Retinal pigment epithelial cell (primary cell): ENCODE measurements at regions not wholly inside any gene's neighbourhood (a gene's known extent, or its start where the extent isn't known, plus 50 kb on each side); places are given as distances from the start of the nearest gene placed in this dataset.

Source experiments
- DNase-seq: peaks from one replicate; pipeline ENCODE4 v3.0.0-alpha.2; 2010; ENCODE audit warnings: low read depth
- H3K4me3 ChIP-seq: 2 replicates; pipeline ENCODE4 v1.5.1; 2011; ENCODE audit warnings: mild to moderate bottlenecking, low read length, control low read depth, moderate library complexity
- TF ChIP-seq, protein P1 (sequence below): conservative IDR thresholded peaks from 2 replicates; pipeline ENCODE4 v1.5.1; 2011; ENCODE audit warnings: low read depth, low read length, control low read depth, inconsistent platforms

GRCh38 chr10:10605551-10606081, 412.1 kb upstream of the CELF2 start:
- H3K4me3 ChIP-seq = no peak overlapping the region
- TF ChIP-seq, protein P1, sequence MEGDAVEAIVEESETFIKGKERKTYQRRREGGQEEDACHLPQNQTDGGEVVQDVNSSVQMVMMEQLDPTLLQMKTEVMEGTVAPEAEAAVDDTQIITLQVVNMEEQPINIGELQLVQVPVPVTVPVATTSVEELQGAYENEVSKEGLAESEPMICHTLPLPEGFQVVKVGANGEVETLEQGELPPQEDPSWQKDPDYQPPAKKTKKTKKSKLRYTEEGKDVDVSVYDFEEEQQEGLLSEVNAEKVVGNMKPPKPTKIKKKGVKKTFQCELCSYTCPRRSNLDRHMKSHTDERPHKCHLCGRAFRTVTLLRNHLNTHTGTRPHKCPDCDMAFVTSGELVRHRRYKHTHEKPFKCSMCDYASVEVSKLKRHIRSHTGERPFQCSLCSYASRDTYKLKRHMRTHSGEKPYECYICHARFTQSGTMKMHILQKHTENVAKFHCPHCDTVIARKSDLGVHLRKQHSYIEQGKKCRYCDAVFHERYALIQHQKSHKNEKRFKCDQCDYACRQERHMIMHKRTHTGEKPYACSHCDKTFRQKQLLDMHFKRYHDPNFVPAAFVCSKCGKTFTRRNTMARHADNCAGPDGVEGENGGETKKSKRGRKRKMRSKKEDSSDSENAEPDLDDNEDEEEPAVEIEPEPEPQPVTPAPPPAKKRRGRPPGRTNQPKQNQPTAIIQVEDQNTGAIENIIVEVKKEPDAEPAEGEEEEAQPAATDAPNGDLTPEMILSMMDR = no peak
- peak; percentile 96 for DNase-seq

- DNase-seq = no peak
- TF ChIP-seq, protein P1 = no peak
- no peak overlapping the region for H3K4me3 ChIP-seq
Measured at GRCh38 chr10:10609379-10609955, 408.2 kb upstream of the CELF2 start.

DNA sequence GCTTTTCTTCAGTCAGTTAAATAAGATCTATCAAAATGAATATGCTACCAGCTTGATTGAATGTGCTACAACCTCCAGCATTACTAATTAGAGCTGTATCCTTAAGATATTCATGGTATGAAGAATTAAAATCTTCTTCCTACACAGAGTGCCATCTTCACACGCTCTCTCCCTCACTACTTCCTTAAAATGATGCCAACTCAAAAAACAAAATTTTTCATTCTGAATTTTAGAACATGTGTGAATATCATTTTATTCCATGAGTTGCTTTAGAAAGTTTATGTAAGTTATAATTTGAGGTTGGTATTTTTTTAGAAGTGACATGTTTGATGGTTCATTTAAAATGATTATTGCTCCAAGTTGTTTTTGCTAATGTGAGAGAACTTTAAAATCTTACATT, 407.5 kb upstream of the CELF2 start:
- H3K4me3 ChIP-seq = no peak overlapping the region
- TF ChIP-seq, protein P1 = no peak
- DNase-seq = no peak

DNA sequence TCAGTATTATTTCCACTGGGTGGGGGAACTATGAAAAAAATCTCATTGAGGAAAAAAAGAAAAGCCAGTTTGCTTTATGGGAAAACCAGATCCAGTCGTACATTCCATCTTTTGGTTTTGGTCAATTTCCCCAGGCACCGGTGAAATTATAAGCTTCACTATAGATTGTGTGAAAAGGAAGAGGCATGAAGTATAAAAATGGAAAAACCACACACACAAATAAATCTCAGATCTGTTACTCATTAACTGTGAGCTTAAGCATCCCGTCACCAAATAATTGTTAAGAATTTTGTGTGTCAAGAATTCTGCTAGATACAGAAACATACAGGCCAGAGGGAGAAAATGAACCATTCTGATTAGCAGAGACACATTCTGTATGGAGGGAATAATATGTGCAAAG, 405.5 kb upstream of the CELF2 start:
- TF ChIP-seq, protein P1 = no peak
- no peak overlapping the region for H3K4me3 ChIP-seq
- no peak for DNase-seq

DNA sequence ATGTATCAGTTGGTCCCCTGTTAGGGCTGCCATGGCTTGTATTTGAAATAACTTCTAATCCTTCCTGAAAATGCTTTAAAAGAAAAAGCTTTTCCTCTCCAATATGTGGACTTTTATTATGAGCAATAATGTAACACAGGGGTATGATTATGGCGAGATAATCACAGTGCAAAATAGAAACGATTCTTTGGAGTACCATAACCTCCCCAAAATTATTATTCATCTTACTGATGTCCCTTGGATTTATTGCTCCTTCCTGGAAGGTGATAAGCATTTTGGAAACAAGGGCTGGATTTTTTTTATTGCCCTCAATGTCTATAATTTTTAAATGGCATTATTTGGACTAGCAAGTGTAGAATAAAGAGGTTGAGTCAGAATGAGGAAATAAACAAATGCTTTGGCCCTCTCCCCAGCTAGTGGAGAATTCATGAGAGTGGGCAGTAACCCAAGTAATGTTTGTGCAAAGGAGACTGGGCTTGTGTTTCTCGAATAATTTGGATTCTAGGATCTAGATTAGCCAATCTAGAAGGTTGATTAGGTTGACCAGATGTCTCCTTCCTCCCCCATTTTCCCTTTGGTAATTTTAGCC, 403.9 kb upstream of the CELF2 start:
- TF ChIP-seq, protein P1 = no peak
- no peak for DNase-seq
- no peak overlapping the region for H3K4me3 ChIP-seq

GRCh38 chr10:10617686-10618085, 400.0 kb upstream of the CELF2 start:
- H3K4me3 ChIP-seq = no peak overlapping the region
- DNase-seq = no peak
- TF ChIP-seq, protein P1 = no peak

GRCh38 chr10:10618139-10618538, 399.5 kb upstream of the CELF2 start:
- H3K4me3 ChIP-seq = no peak overlapping the region
- no peak for DNase-seq
- TF ChIP-seq, protein P1 = no peak
